HEK293 (cell line): ENCODE measurements at regions not wholly inside any gene's neighbourhood (a gene's known extent, or its start where the extent isn't known, plus 50 kb on each side); places are given as distances from the start of the nearest gene placed in this dataset.
A peak's percentile ranks its signal among the peaks of the same experiment; 100 is the strongest.

Experiments
- CTCF ChIA-PET: fragments of 350-600 bp; formaldehyde crosslinking; extraction: SDS; loops from one replicate; lab custom pipeline; 2021; ENCODE audit warnings: antibody characterized with exemption; lab: Yijun Ruan, JAX
- POLR2A ChIA-PET: fragments of 300-600 bp; formaldehyde crosslinking; extraction: SDS; loops from one replicate; lab custom pipeline; 2020; ENCODE audit warnings: antibody characterized with exemption, inconsistent platforms; lab: Yijun Ruan, JAX
- H3K27ac ChIP-seq: fragments of 200-500 bp; sonication (Bioruptor generic); 2 replicates; pipeline ENCODE4 v1.5.1; 2014; ENCODE audit warnings: low read depth, low read length, control low read depth, inconsistent platforms; ENCODE audit errors: extremely low read depth
- H3K36me3 ChIP-seq, 2 experiments: fragments of 200-500 bp in 1 of 2; sonication (Bioruptor generic) in 1 of 2; 1 replicate in 1 of 2; 2 replicates in 1 of 2; pipeline ENCODE4 v1.5.1; 2014 to 2017; ENCODE audit warnings: inconsistent platforms in 2 of 2, low read length in 2 of 2; ENCODE audit not compliant: control insufficient read depth in 2 of 2, insufficient read depth in 1 of 2
- H3K4me1 ChIP-seq: fragments of 200-500 bp; sonication (Bioruptor generic); 2 replicates; pipeline ENCODE4 v1.5.1; 2014; ENCODE audit warnings: mild to moderate bottlenecking, low read length, inconsistent platforms; ENCODE audit not compliant: control insufficient read depth, insufficient read depth
- H3K4me3 ChIP-seq: 2 replicates; pipeline ENCODE4 v1.5.1; 2011; ENCODE audit warnings: low read depth, mild to moderate bottlenecking, control low read depth, low read length, moderate library complexity
- H3K9me3 ChIP-seq: fragments of 200-500 bp; sonication (Bioruptor generic); 2 replicates; pipeline ENCODE4 v1.5.1; 2014; ENCODE audit warnings: low read depth, low read length, inconsistent platforms; ENCODE audit not compliant: control insufficient read depth, insufficient read depth
- BCL11A ChIP-seq: fragments of 450-650 bp; formaldehyde crosslinking; IDR thresholded peaks from 2 replicates; pipeline ENCODE4 v1.5.1; 2016; ENCODE audit warnings: low read depth, missing biosample characterization, missing genetic modification characterization
- CTCF ChIP-seq: fragments of 450-650 bp; formaldehyde crosslinking; IDR thresholded peaks from 2 replicates; pipeline ENCODE4 v1.5.1; 2016; ENCODE audit warnings: missing biosample characterization, missing genetic modification characterization
- GLIS1 ChIP-seq: fragments of 450-650 bp; formaldehyde crosslinking; IDR thresholded peaks from 2 replicates; pipeline ENCODE4 v1.5.1; 2016; ENCODE audit warnings: missing biosample characterization, missing genetic modification characterization
- HOXD13 ChIP-seq: sonication (generic); formaldehyde crosslinking; IDR thresholded peaks from 2 replicates; pipeline ENCODE4 v1.8.0; 2022; ENCODE audit warnings: missing genetic modification reagents, borderline replicate concordance
- KLF8 ChIP-seq: fragments of 450-650 bp; formaldehyde crosslinking; IDR thresholded peaks from 2 replicates; pipeline ENCODE4 v1.5.1; 2016; ENCODE audit warnings: missing biosample characterization, missing genetic modification characterization
- MYNN ChIP-seq: fragments of 450-650 bp; formaldehyde crosslinking; IDR thresholded peaks from 2 replicates; pipeline ENCODE4 v1.5.1; 2016; ENCODE audit warnings: missing biosample characterization, missing genetic modification characterization, borderline replicate concordance
- MZF1 ChIP-seq: fragments of 450-650 bp; formaldehyde crosslinking; IDR thresholded peaks from 2 replicates; pipeline ENCODE4 v1.5.1; 2017; ENCODE audit warnings: missing biosample characterization, missing genetic modification characterization, borderline replicate concordance
- OSR2 ChIP-seq: fragments of 450-650 bp; formaldehyde crosslinking; IDR thresholded peaks from 2 replicates; pipeline ENCODE4 v1.5.1; 2016; ENCODE audit warnings: missing biosample characterization, missing genetic modification characterization
- RBAK ChIP-seq: fragments of 450-650 bp; formaldehyde crosslinking; IDR thresholded peaks from 2 replicates; pipeline ENCODE4 v1.5.1; 2016; ENCODE audit warnings: missing biosample characterization, missing genetic modification characterization
- REST ChIP-seq: fragments of 450-650 bp; formaldehyde crosslinking; IDR thresholded peaks from 2 replicates; pipeline ENCODE4 v1.5.1; 2016; ENCODE audit warnings: missing biosample characterization, missing genetic modification characterization
- ZFP69B ChIP-seq: fragments of 450-650 bp; formaldehyde crosslinking; IDR thresholded peaks from 2 replicates; pipeline ENCODE4 v1.5.1; 2016; ENCODE audit warnings: missing biosample characterization, missing genetic modification characterization
- ZNF121 ChIP-seq: fragments of 450-650 bp; formaldehyde crosslinking; IDR thresholded peaks from 2 replicates; pipeline ENCODE4 v1.5.1; 2016; ENCODE audit warnings: missing biosample characterization, missing genetic modification characterization
- ZNF146 ChIP-seq: fragments of 450-650 bp; formaldehyde crosslinking; IDR thresholded peaks from 2 replicates; pipeline ENCODE4 v1.5.1; 2016; ENCODE audit warnings: missing biosample characterization, missing genetic modification characterization
- ZNF16 ChIP-seq: fragments of 450-650 bp; formaldehyde crosslinking; IDR thresholded peaks from 2 replicates; pipeline ENCODE4 v1.5.1; 2016; ENCODE audit warnings: low read depth, missing biosample characterization, missing genetic modification characterization
- ZNF23 ChIP-seq: fragments of 450-650 bp; formaldehyde crosslinking; IDR thresholded peaks from 2 replicates; pipeline ENCODE4 v1.5.1; 2016; ENCODE audit warnings: missing biosample characterization, missing genetic modification characterization, borderline replicate concordance
- ZNF37A ChIP-seq: fragments of 450-650 bp; IDR thresholded peaks from 2 replicates; pipeline ENCODE4 v1.5.1; 2018; ENCODE audit warnings: missing biosample characterization, missing genetic modification characterization
- ZNF623 ChIP-seq: fragments of 450-650 bp; formaldehyde crosslinking; IDR thresholded peaks from 2 replicates; pipeline ENCODE4 v1.5.1; 2016; ENCODE audit warnings: missing biosample characterization, missing genetic modification characterization
- ZNF626 ChIP-seq: fragments of 450-650 bp; sonication (Bioruptor Pico); formaldehyde crosslinking; IDR thresholded peaks from 2 replicates; pipeline ENCODE4 v1.5.1; 2018; ENCODE audit warnings: missing biosample characterization, missing genetic modification characterization, inconsistent platforms
- ZNF654 ChIP-seq: fragments of 450-650 bp; formaldehyde crosslinking; IDR thresholded peaks from 2 replicates; pipeline ENCODE4 v1.5.1; 2016; ENCODE audit warnings: low read depth, missing biosample characterization, missing genetic modification characterization
- ZNF660 ChIP-seq: fragments of 450-650 bp; IDR thresholded peaks from 2 replicates; pipeline ENCODE4 v1.5.1; 2018; ENCODE audit warnings: missing biosample characterization, mild to moderate bottlenecking, missing genetic modification characterization
- ZNF692 ChIP-seq: fragments of 450-650 bp; formaldehyde crosslinking; IDR thresholded peaks from 2 replicates; pipeline ENCODE4 v1.5.1; 2016; ENCODE audit warnings: missing biosample characterization, missing genetic modification characterization
- ZNF843 ChIP-seq: fragments of 450-650 bp; formaldehyde crosslinking; IDR thresholded peaks from 2 replicates; pipeline ENCODE4 v1.5.1; 2016; ENCODE audit warnings: missing biosample characterization, missing genetic modification characterization
- ZXDB ChIP-seq: fragments of 450-650 bp; formaldehyde crosslinking; IDR thresholded peaks from 2 replicates; pipeline ENCODE4 v1.5.1; 2016; ENCODE audit warnings: missing biosample characterization, missing genetic modification characterization
- TF ChIP-seq, protein P1 (sequence below): fragments of 450-650 bp; formaldehyde crosslinking; IDR thresholded peaks from 2 replicates; pipeline ENCODE4 v1.5.1; 2016; ENCODE audit warnings: missing biosample characterization, missing genetic modification characterization
- TF ChIP-seq, protein P2 (sequence below): fragments of 450-650 bp; formaldehyde crosslinking; IDR thresholded peaks from 2 replicates; pipeline ENCODE4 v1.5.1; 2016; ENCODE audit warnings: missing biosample characterization, missing genetic modification characterization, borderline replicate concordance

GRCh38 chr3:106609666-106610301 lies 741.0 kb upstream of the CBLB start:
- H3K9me3 ChIP-seq = no peaks in the 10 kb centered on the region
- POLR2A ChIA-PET = no interaction called here

GRCh38 chr3:106610362-106610959 lies 741.6 kb upstream of the CBLB start:
- ChIA-PET POLR2A (no interaction called here), CTCF (interaction anchor here (0.9 to 1.7 kb wide), 3 partner anchors 40 to 345 kb away, joined by 3 read pairs; no protein-coding TSS in a partner anchor)
- H3K27ac ChIP-seq = no peak overlapping the region
- no peaks in the 10 kb centered on the region for H3K9me3 ChIP-seq
- no peak overlapping the region for H3K4me3 ChIP-seq
- no peaks in the 10 kb centered on the region for H3K36me3 ChIP-seq
- peaks cover 3% of the 10 kb centered on the region; the same call in 1 of the 2 replicates for H3K4me1 ChIP-seq
- TF ChIP-seq GLIS1 (tag by site-specific recombination) (0 out of 2 replicates have a peak, but pooled peaks have one; percentile 11), ZXDB (tag by site-specific recombination) (0 out of 2 replicates have a peak, but pooled peaks have one; percentile 39), REST (tag by site-specific recombination) (no peak), ZNF626 (tag by site-specific recombination) (no peak), KLF8 (peak; percentile 60), ZNF843 (tag by site-specific recombination) (peak; percentile 74), HOXD13 (no peak), ZNF692 (no peak), MYNN (tag by site-specific recombination) (no peak), BCL11A (tag by site-specific recombination) (0 out of 2 replicates have a peak, but pooled peaks have one; percentile 11), ZNF121 (no peak), ZNF16 (no peak), OSR2 (tag by site-specific recombination) (peak; percentile 53; the same call in 1 of the 2 replicates)
- TF ChIP-seq, protein P1, sequence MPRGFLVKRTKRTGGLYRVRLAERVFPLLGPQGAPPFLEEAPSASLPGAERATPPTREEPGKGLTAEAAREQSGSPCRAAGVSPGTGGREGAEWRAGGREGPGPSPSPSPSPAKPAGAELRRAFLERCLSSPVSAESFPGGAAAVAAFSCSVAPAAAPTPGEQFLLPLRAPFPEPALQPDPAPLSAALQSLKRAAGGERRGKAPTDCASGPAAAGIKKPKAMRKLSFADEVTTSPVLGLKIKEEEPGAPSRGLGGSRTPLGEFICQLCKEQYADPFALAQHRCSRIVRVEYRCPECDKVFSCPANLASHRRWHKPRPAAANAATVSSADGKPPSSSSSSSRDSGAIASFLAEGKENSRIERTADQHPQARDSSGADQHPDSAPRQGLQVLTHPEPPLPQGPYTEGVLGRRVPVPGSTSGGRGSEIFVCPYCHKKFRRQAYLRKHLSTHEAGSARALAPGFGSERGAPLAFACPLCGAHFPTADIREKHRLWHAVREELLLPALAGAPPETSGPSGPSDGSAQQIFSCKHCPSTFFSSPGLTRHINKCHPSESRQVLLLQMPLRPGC (tag by site-specific recombination) = peak; percentile 47; the same call in 1 of the 2 replicates
- TF ChIP-seq, protein P2, sequence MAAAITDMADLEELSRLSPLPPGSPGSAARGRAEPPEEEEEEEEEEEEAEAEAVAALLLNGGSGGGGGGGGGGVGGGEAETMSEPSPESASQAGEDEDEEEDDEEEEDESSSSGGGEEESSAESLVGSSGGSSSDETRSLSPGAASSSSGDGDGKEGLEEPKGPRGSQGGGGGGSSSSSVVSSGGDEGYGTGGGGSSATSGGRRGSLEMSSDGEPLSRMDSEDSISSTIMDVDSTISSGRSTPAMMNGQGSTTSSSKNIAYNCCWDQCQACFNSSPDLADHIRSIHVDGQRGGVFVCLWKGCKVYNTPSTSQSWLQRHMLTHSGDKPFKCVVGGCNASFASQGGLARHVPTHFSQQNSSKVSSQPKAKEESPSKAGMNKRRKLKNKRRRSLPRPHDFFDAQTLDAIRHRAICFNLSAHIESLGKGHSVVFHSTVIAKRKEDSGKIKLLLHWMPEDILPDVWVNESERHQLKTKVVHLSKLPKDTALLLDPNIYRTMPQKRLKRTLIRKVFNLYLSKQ (tag by site-specific recombination) = no peak

More at GRCh38 chr3:106609666-106610301, 741.0 kb upstream of the CBLB start:
- Histone ChIP-seq H3K36me3 (no peaks in the 10 kb centered on the region), H3K27ac (no peak overlapping the region), H3K4me3 (no peak overlapping the region)
- TF ChIP-seq ZNF660 = peak; percentile 59; the same call in 1 of the 2 replicates
- no peak for TF ChIP-seq RBAK (tag by site-specific recombination)
- no peak for TF ChIP-seq ZNF23 (tag by site-specific recombination)
- TF ChIP-seq ZNF37A (tag by site-specific recombination) = no peak
- TF ChIP-seq ZNF623 (tag by site-specific recombination) = no peak
- TF ChIP-seq ZNF146 (tag by site-specific recombination) = no peak
- TF ChIP-seq ZFP69B = no peak
- TF ChIP-seq MZF1 (tag by site-specific recombination) = no peak
- peak; percentile 42; the same call in 1 of the 2 replicates for TF ChIP-seq CTCF
- TF ChIP-seq KLF8 = 0 out of 2 replicates have a peak, but pooled peaks have one; percentile 11
- peak; percentile 77 for TF ChIP-seq ZNF654 (tag by site-specific recombination)
- TF ChIP-seq, all 188 proteins: peak for 4
- peaks cover 3% of the 10 kb centered on the region; the same call in 1 of the 2 replicates for H3K4me1 ChIP-seq
- CTCF ChIA-PET = interaction anchor here (0.6 to 1.7 kb wide), 14 partner anchors 15 to 1246 kb away, joined by 3 to 5 read pairs (median 3); no protein-coding TSS in a partner anchor
